Mammary epithelial cell (primary cell): ENCODE measurements at regions not wholly inside any gene's neighbourhood (a gene's known extent, or its start where the extent isn't known, plus 50 kb on each side); places are given as distances from the start of the nearest gene placed in this dataset.
A peak's percentile ranks its signal among the peaks of the same experiment; 100 is the strongest.

Source experiments
- CTCF ChIP-seq, 2 donors: IDR thresholded peaks in 1 of 2; conservative IDR thresholded peaks in 1 of 2; 2 replicates each; pipeline ENCODE4 v1.5.1; 2011 to 2012; ENCODE audit warnings: inconsistent platforms in 2 of 2, low read length in 2 of 2, mild to moderate bottlenecking in 2 of 2, control low read depth in 1 of 2, low read depth in 1 of 2; ENCODE audit not compliant: insufficient read depth in 1 of 2; ENCODE audit errors: extremely low read depth in 1 of 2
- EZH2 ChIP-seq: IDR thresholded peaks from 2 replicates; pipeline ENCODE4 v1.6.1; 2012; ENCODE audit warnings: low read length, inconsistent platforms, borderline replicate concordance

GRCh38 chr12:24268663-24269186 is 319.3 kb upstream of the SOX5 start:
- TF ChIP-seq EZH2 (no peak), CTCF (conservative IDR thresholded peaks at IDR 0.05 in 1 of 2, IDR thresholded peaks at IDR 0.05 in 1 of 2; ENCODE audit: extremely low read depth in 1 of 2, insufficient read depth in 1 of 2, low read depth in 1 of 2, low read length in 2 of 2) (peak in 1 of 2 donors; percentile 13)
